HCT116 (cell line): ENCODE measurements at regions not wholly inside any gene's neighbourhood (a gene's known extent, or its start where the extent isn't known, plus 50 kb on each side); places are given as distances from the start of the nearest gene placed in this dataset.

Experiments
- ATAC-seq: fragments of 200-7000 bp; cut with Tn5 transposase; 2 replicates; pipeline ENCODE4 v1.9.1; 2020; ENCODE audit warnings: mild to moderate bottlenecking, moderate library complexity
- BruUV-seq: library from RNA; stranded (reverse); fragments of 400-500 nt; replicated peaks from 2 replicates; lab custom pipeline; 2021; lab: Mats Ljungman, UMichigan
- CTCF ChIA-PET: fragments of 300-600 bp; sonication (Branson Sonifier 250); formaldehyde crosslinking; loops from one replicate; lab custom pipeline; 2021; ENCODE audit warnings: antibody characterized with exemption; lab: Charles Lee
- POLR2A ChIA-PET: fragments of 300-600, 350-600 bp; sonication (Branson Sonifier 250); formaldehyde crosslinking; loops from one replicate; lab custom pipeline; 2021; ENCODE audit warnings: antibody characterized with exemption; lab: Charles Lee
- RAD21 ChIA-PET, 2 experiments: fragments of 300-600 bp; sonication (Branson Sonifier 250); formaldehyde crosslinking; loops; one replicate each; lab custom pipeline; 2023; ENCODE audit warnings: low total read pairs in 2 of 2; ENCODE audit not compliant: uncharacterized antibody in 2 of 2, unreplicated experiment in 2 of 2, low non-redundant PET in 1 of 2; lab: Charles Lee
- DNase-seq: peaks from one replicate; pipeline ENCODE4 v3.0.0-alpha.2; 2010; ENCODE audit warnings: low read depth, low spot score
- H2AFZ ChIP-seq: fragments of 200-600 bp; shearing (Covaris generic), sonication (generic); 2 replicates; pipeline ENCODE4 v1.6.1; 2017; ENCODE audit warnings: low read depth, mixed run types, mixed read lengths, antibody characterized with exemption, low read length; ENCODE audit not compliant: poor library complexity, severe bottlenecking
- H3K27ac ChIP-seq: 2 replicates; pipeline ENCODE4 v1.5.1; 2012; ENCODE audit warnings: low read depth, low read length
- H3K27me3 ChIP-seq: fragments of 200-600 bp; sonication (generic); 2 replicates; pipeline ENCODE4 v1.6.1; 2016; ENCODE audit warnings: mixed run types, low read length, mixed read lengths; ENCODE audit not compliant: insufficient read depth
- H3K36me3 ChIP-seq, 2 experiments: fragments of 200-500 bp in 1 of 2; fragments of 200-600 bp in 1 of 2; sonication (Bioruptor generic) in 1 of 2; sonication (generic) in 1 of 2; 2 replicates each; pipeline versions ENCODE4 v1.5.1 to v1.6.1; 2014 to 2016; ENCODE audit warnings: low read length in 2 of 2, inconsistent platforms in 1 of 2, mixed read lengths in 1 of 2, mixed run types in 1 of 2; ENCODE audit not compliant: insufficient read depth in 2 of 2, control insufficient read depth in 1 of 2
- H3K4me1 ChIP-seq, 2 experiments: fragments of 200-600 bp in 1 of 2; sonication (generic) in 1 of 2; 2 replicates each; pipeline versions ENCODE4 v1.5.1 to v1.6.1; 2012 to 2017; ENCODE audit warnings: low read length in 2 of 2, inconsistent platforms in 1 of 2, mild to moderate bottlenecking in 1 of 2, mixed read lengths in 1 of 2, mixed run types in 1 of 2, moderate library complexity in 1 of 2; ENCODE audit not compliant: insufficient read depth in 2 of 2, control insufficient read depth in 1 of 2
- H3K4me2 ChIP-seq: fragments of 200-600 bp; sonication (generic); 2 replicates; pipeline ENCODE4 v1.6.1; 2017; ENCODE audit warnings: mixed run types, low read length, mixed read lengths
- H3K4me3 ChIP-seq, 2 experiments: fragments of 200-600 bp in 1 of 2; sonication (generic) in 1 of 2; replicated peaks in 1 of 2; 2 replicates each; pipeline ENCODE4 v1.5.1; 2011 to 2016; ENCODE audit warnings: low read length in 2 of 2, control low read depth in 1 of 2, low read depth in 1 of 2, mild to moderate bottlenecking in 1 of 2, mixed read lengths in 1 of 2, mixed run types in 1 of 2
- H3K79me2 ChIP-seq: fragments of 200-600 bp; sonication (generic); 2 replicates; pipeline ENCODE4 v1.6.1; 2017; ENCODE audit warnings: mild to moderate bottlenecking, mixed run types, low read length, moderate library complexity, mixed read lengths; ENCODE audit not compliant: insufficient read depth
- H3K9ac ChIP-seq: fragments of 200-600 bp; sonication (generic); 2 replicates; pipeline ENCODE4 v1.6.1; 2016; ENCODE audit warnings: low read length, mixed read lengths
- H3K9me2 ChIP-seq: fragments of 200-600 bp; sonication (generic), shearing (Covaris generic); 2 replicates; pipeline ENCODE4 v1.6.1; 2017; ENCODE audit warnings: mixed run types, mild to moderate bottlenecking, moderate library complexity; ENCODE audit not compliant: insufficient read depth
- H3K9me3 ChIP-seq, 2 experiments: fragments of 200-500 bp in 1 of 2; fragments of 200-600 bp in 1 of 2; sonication (Bioruptor generic) in 1 of 2; sonication (generic) in 1 of 2; 2 replicates each; pipeline ENCODE4 v1.6.1; 2014 to 2017; ENCODE audit warnings: low read length in 2 of 2, mixed read lengths in 2 of 2, inconsistent platforms in 1 of 2, low read depth in 1 of 2, mild to moderate bottlenecking in 1 of 2, mixed run types in 1 of 2, moderate library complexity in 1 of 2; ENCODE audit not compliant: control insufficient read depth in 1 of 2, insufficient read depth in 1 of 2
- H4K20me1 ChIP-seq: fragments of 200-600 bp; sonication (generic), shearing (Covaris generic); 2 replicates; pipeline ENCODE4 v1.6.1; 2017; ENCODE audit warnings: mixed run types, mild to moderate bottlenecking, moderate library complexity; ENCODE audit not compliant: insufficient read depth
- CBX3 ChIP-seq: IDR thresholded peaks from 2 replicates; pipeline ENCODE4 v1.6.1; 2012; ENCODE audit warnings: low read depth
- EGR1 ChIP-seq: IDR thresholded peaks from 2 replicates; pipeline ENCODE4 v1.6.1; 2012; ENCODE audit warnings: low read depth
- ELF1 ChIP-seq: IDR thresholded peaks from 2 replicates; pipeline ENCODE4 v1.6.1; 2012; ENCODE audit warnings: low read depth, borderline replicate concordance
- EZH2phosphoT487 ChIP-seq: fragments of 200-600 bp; IDR thresholded peaks from 2 replicates; pipeline ENCODE4 v1.6.1; 2018; ENCODE audit warnings: antibody characterized with exemption, borderline replicate concordance
- JUND ChIP-seq: IDR thresholded peaks from 2 replicates; pipeline ENCODE4 v1.6.1; 2012
- POLR2A ChIP-seq: IDR thresholded peaks from 2 replicates; pipeline ENCODE4 v1.7.0; 2011; ENCODE audit warnings: borderline replicate concordance; ENCODE audit not compliant: insufficient read depth, insufficient read length; ENCODE audit errors: extremely low read depth
- POLR2AphosphoS5 ChIP-seq: IDR thresholded peaks from 2 replicates; pipeline ENCODE4 v1.6.1; 2011; ENCODE audit warnings: mild to moderate bottlenecking, low read depth, low read length, moderate library complexity
- RAD21 ChIP-seq: IDR thresholded peaks from 2 replicates; pipeline ENCODE4 v1.6.1; 2012; ENCODE audit warnings: low read depth, mild to moderate bottlenecking
- SIN3A ChIP-seq: IDR thresholded peaks from 2 replicates; pipeline ENCODE4 v1.6.1; 2012; ENCODE audit warnings: low read depth
- SP1 ChIP-seq: IDR thresholded peaks from 2 replicates; pipeline ENCODE4 v1.6.1; 2012; ENCODE audit warnings: low read depth
- YY1 ChIP-seq: IDR thresholded peaks from 2 replicates; pipeline ENCODE4 v1.6.1; 2011; ENCODE audit warnings: low read length, low read depth, moderate library complexity, mild to moderate bottlenecking; ENCODE audit not compliant: insufficient replicate concordance; ENCODE audit errors: extremely low read depth
- ZFX ChIP-seq: fragments of 450-650 bp; IDR thresholded peaks from 2 replicates; pipeline ENCODE4 v1.6.1; 2017
- ZNF274 ChIP-seq: fragments of 200-500 bp; sonication (Bioruptor generic); IDR thresholded peaks from 2 replicates; pipeline ENCODE4 v1.6.1; 2014; ENCODE audit warnings: mild to moderate bottlenecking, low read depth, low read length, inconsistent platforms
- intact Hi-C: fragments of 100-400 bp; cut with micrococcal nuclease; formaldehyde crosslinking; loops from 2 replicates; pipeline ENCODE4 v1.10.0; 2022
- TF ChIP-seq, protein P1 (sequence below), 3 experiments: fragments of 200-600 bp in 1 of 3; sonication (generic) in 1 of 3; IDR thresholded peaks in 2 of 3; conservative IDR thresholded peaks in 1 of 3; 2 replicates each; pipeline ENCODE4 v1.5.1; 2012 to 2017; ENCODE audit warnings: low read depth in 2 of 3, low read length in 2 of 3, antibody characterized with exemption in 1 of 3, borderline replicate concordance in 1 of 3, control low read depth in 1 of 3, mild to moderate bottlenecking in 1 of 3, mixed read lengths in 1 of 3, mixed run types in 1 of 3, moderate library complexity in 1 of 3; ENCODE audit not compliant: insufficient read depth in 1 of 3
- TF ChIP-seq, protein P2 (sequence below): IDR thresholded peaks from 2 replicates; pipeline ENCODE4 v1.6.1; 2012

DNA sequence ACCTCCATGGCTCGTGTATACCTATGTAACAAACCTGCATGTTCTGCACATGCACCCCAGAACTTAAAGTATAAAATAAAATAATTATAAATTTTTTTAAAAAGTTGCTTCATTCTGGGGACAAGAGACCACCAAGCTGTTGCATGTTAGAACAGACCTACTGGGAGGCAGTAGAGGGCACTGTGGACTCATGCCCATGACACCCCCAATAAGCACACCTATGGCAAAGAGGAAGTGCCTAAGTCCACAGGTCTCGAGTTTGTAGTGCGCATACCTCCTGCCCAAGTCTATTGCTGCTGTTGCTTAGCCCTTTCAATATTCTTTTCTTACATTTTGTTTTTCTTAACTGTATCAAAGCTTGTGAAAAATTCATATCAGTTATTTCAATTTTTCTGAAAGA lies 267.9 kb upstream of the THBS1 start:
- no peaks in the 10 kb centered on the region for H3K27me3 ChIP-seq
- no peak overlapping the region for H3K27ac ChIP-seq
- no peaks in the 10 kb centered on the region for H3K79me2 ChIP-seq
- DNase-seq (peak; percentile 2), ATAC-seq (no peak)
- H3K4me3 ChIP-seq, result no peak overlapping the region
- H3K9me3 ChIP-seq, result no peaks in the 10 kb centered on the region
- CTCF ChIA-PET, result no interaction called here
- no peak overlapping the region for H3K9ac ChIP-seq
- no peaks in the 10 kb centered on the region for H3K36me3 ChIP-seq
- H2AFZ ChIP-seq, result no peak overlapping the region
- no peaks in the 10 kb centered on the region for H4K20me1 ChIP-seq
- BruUV-seq, result no TSS peak
- H3K4me1 ChIP-seq, result no peaks in the 10 kb centered on the region
- no peak overlapping the region for H3K4me2 ChIP-seq
- RAD21 ChIA-PET, result no interaction called here
- intact Hi-C loops, result no loop called here
- POLR2A ChIA-PET, result interaction anchor here (1.2 kb wide), 1 partner anchor 268 kb away, joined by 4 read pairs; the partner anchor contains the start of gene THBS1
- TF ChIP-seq POLR2A (no peak), RAD21 (no peak)
- TF ChIP-seq, protein P1, sequence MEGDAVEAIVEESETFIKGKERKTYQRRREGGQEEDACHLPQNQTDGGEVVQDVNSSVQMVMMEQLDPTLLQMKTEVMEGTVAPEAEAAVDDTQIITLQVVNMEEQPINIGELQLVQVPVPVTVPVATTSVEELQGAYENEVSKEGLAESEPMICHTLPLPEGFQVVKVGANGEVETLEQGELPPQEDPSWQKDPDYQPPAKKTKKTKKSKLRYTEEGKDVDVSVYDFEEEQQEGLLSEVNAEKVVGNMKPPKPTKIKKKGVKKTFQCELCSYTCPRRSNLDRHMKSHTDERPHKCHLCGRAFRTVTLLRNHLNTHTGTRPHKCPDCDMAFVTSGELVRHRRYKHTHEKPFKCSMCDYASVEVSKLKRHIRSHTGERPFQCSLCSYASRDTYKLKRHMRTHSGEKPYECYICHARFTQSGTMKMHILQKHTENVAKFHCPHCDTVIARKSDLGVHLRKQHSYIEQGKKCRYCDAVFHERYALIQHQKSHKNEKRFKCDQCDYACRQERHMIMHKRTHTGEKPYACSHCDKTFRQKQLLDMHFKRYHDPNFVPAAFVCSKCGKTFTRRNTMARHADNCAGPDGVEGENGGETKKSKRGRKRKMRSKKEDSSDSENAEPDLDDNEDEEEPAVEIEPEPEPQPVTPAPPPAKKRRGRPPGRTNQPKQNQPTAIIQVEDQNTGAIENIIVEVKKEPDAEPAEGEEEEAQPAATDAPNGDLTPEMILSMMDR (IDR thresholded peaks at IDR 0.05 in 2 of 3, conservative IDR thresholded peaks at IDR 0.05 in 1 of 3; ENCODE audit: borderline replicate concordance in 1 of 3, insufficient read depth in 1 of 3, low read depth in 2 of 3, low read length in 2 of 3), result peak in 2 of 3 experiments; percentile 6 to 22; a peak in 1 of 6 replicates
- H3K9me2 ChIP-seq, result no peaks in the 10 kb centered on the region

DNA sequence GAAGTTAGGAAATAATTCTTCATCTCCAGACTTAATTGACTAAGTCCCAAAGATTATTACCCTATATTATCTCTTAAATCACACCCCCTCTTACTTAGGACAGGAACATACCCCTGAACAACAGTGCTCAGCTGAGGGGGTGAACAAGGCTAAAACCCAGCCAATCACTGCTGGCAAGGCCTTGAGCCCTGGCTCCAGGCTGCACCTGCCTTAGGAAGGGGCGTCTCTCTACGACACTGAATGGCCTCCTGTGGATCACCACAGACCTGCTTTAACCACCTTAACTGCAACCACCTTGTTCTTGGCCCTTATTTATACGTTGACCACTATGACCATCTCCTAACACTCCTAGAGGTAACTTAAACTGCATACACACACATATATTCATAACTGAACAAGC lies 267.4 kb upstream of the THBS1 start:
- DNase-seq (no peak), ATAC-seq (no peak)
- no peak overlapping the region for H3K4me2 ChIP-seq
- no peaks in the 10 kb centered on the region for H3K4me1 ChIP-seq
- ChIA-PET CTCF (no interaction called here), RAD21 (no interaction called here), POLR2A (interaction anchor here (1.2 kb wide), 1 partner anchor 267 kb away, joined by 4 read pairs; the partner anchor contains the start of gene THBS1)
- no peak overlapping the region for H3K4me3 ChIP-seq
- no TSS peak for BruUV-seq
- no peak overlapping the region for H3K9ac ChIP-seq
- intact Hi-C loops, result no loop called here
- H3K36me3 ChIP-seq, result no peaks in the 10 kb centered on the region
- H3K27me3 ChIP-seq, result no peaks in the 10 kb centered on the region
- no peak overlapping the region for H2AFZ ChIP-seq
- H3K9me3 ChIP-seq, result no peaks in the 10 kb centered on the region
- H3K27ac ChIP-seq, result no peak overlapping the region
- no peaks in the 10 kb centered on the region for H3K79me2 ChIP-seq
- H4K20me1 ChIP-seq, result no peaks in the 10 kb centered on the region
- H3K9me2 ChIP-seq, result no peaks in the 10 kb centered on the region
- TF ChIP-seq SIN3A, result no peak
- no peak for TF ChIP-seq EGR1
- no peak for TF ChIP-seq JUND
- TF ChIP-seq YY1, result no peak
- no peak for TF ChIP-seq ELF1
- TF ChIP-seq, protein P1 (IDR thresholded peaks at IDR 0.05 in 2 of 3, conservative IDR thresholded peaks at IDR 0.05 in 1 of 3; ENCODE audit: borderline replicate concordance in 1 of 3, insufficient read depth in 1 of 3, low read depth in 2 of 3, low read length in 2 of 3), result no peak
- TF ChIP-seq EZH2phosphoT487, result no peak
- no peak for TF ChIP-seq POLR2A
- no peak for TF ChIP-seq ZFX
- no peak for TF ChIP-seq SP1
- TF ChIP-seq POLR2AphosphoS5, result no peak
- TF ChIP-seq, protein P2, sequence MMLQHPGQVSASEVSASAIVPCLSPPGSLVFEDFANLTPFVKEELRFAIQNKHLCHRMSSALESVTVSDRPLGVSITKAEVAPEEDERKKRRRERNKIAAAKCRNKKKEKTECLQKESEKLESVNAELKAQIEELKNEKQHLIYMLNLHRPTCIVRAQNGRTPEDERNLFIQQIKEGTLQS, result no peak
- TF ChIP-seq CBX3, result no peak
- TF ChIP-seq ZNF274, result no peak
